ENCODE measurements at regions not wholly inside any gene's neighbourhood (a gene's known extent, or its start where the extent isn't known, plus 50 kb on each side); places are given as distances from the start of the nearest gene placed in this dataset.

- Histone ChIP-seq H3K36me3 (ENCODE audit: low read depth, low read length) (no peaks in the 10 kb centered on the region), H3F3A (ENCODE audit: low read length, unreplicated experiment) (no peaks in the 10 kb centered on the region), H3K4me3 (ENCODE audit: low read length) (no peak overlapping the region), H3K9ac (ENCODE audit: low read length) (no peak overlapping the region), H4K20me1 (ENCODE audit: low read length) (no peaks in the 10 kb centered on the region), H3K4me1 (ENCODE audit: insufficient read depth, low read length) (no peaks in the 10 kb centered on the region), H3K79me2 (ENCODE audit: low read length) (no peaks in the 10 kb centered on the region), H3K27ac (ENCODE audit: low read length) (no peak overlapping the region), H3K4me2 (ENCODE audit: low read length) (no peak overlapping the region), H2AFZ (ENCODE audit: low read length) (no peak overlapping the region), H3K27me3 (ENCODE audit: low read length) (peaks cover 43% of the 10 kb centered on the region), H3K9me3 (ENCODE audit: low read length) (no peaks in the 10 kb centered on the region), H3K9me2 (replicated peaks; ENCODE audit: low read length) (no peaks in the 10 kb centered on the region)
- no TSS peak for BruUV-seq (replicated peaks)
- TF ChIP-seq EZH2 (IDR thresholded peaks at IDR 0.05; ENCODE audit: low read length, unreplicated experiment) (no peak), EZH2phosphoT487 (IDR thresholded peaks at IDR 0.05; ENCODE audit: borderline replicate concordance, low read length) (no peak), CTCF (conservative IDR thresholded peaks at IDR 0.05; ENCODE audit: low read depth, low read length) (no peak)
- ChIA-PET POLR2A (ENCODE audit: unreplicated experiment) (no interaction called here), CTCF (no interaction called here)
- ATAC-seq, result no peak
- DNase-seq, result no peak
- intact Hi-C loops (cut with micrococcal nuclease), result no loop called here
Measured at GRCh38 chr15:98127586-98127985, 167.1 kb downstream of the ARRDC4 start.

DNA sequence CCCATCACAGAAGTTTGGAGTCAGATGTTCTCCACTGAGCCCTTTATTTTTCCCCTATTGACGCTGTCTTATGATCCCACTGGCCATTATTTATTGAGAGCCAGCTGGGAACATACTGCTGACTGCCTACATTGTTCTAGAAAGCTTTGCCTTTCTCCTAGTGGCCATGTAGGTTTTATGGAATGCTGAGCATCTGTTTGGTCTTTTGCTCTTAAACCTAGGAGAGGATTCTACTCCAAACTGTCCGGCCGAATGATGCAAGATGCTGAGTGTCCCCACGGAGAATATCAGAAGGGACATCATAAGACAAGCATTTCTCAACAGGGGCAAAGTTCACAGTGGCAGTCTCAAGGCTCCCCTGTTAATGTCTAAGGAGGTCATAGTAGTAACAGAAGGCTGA is 171.4 kb downstream of the ARRDC4 start:
- Histone ChIP-seq H3K36me3 (ENCODE audit: low read depth, low read length) (no peaks in the 10 kb centered on the region), H3K9me2 (replicated peaks; ENCODE audit: low read length) (no peaks in the 10 kb centered on the region), H4K20me1 (ENCODE audit: low read length) (no peaks in the 10 kb centered on the region), H3K4me3 (ENCODE audit: low read length) (no peak overlapping the region), H3K9ac (ENCODE audit: low read length) (no peak overlapping the region), H3K4me2 (ENCODE audit: low read length) (no peak overlapping the region), H3K9me3 (ENCODE audit: low read length) (no peaks in the 10 kb centered on the region), H3K4me1 (ENCODE audit: insufficient read depth, low read length) (no peaks in the 10 kb centered on the region), H2AFZ (ENCODE audit: low read length) (no peak overlapping the region), H3F3A (ENCODE audit: low read length, unreplicated experiment) (no peaks in the 10 kb centered on the region), H3K27ac (ENCODE audit: low read length) (no peak overlapping the region), H3K27me3 (ENCODE audit: low read length) (peaks cover 35% of the 10 kb centered on the region), H3K79me2 (ENCODE audit: low read length) (no peaks in the 10 kb centered on the region)
- no peak for ATAC-seq
- no TSS peak for BruUV-seq (replicated peaks)
- intact Hi-C loops (cut with micrococcal nuclease), result no loop called here
- TF ChIP-seq CTCF (conservative IDR thresholded peaks at IDR 0.05; ENCODE audit: low read depth, low read length) (no peak), EZH2 (IDR thresholded peaks at IDR 0.05; ENCODE audit: low read length, unreplicated experiment) (no peak), EZH2phosphoT487 (IDR thresholded peaks at IDR 0.05; ENCODE audit: borderline replicate concordance, low read length) (no peak)
- ChIA-PET CTCF (no interaction called here), POLR2A (ENCODE audit: unreplicated experiment) (no interaction called here)
- no peak for DNase-seq

DNA sequence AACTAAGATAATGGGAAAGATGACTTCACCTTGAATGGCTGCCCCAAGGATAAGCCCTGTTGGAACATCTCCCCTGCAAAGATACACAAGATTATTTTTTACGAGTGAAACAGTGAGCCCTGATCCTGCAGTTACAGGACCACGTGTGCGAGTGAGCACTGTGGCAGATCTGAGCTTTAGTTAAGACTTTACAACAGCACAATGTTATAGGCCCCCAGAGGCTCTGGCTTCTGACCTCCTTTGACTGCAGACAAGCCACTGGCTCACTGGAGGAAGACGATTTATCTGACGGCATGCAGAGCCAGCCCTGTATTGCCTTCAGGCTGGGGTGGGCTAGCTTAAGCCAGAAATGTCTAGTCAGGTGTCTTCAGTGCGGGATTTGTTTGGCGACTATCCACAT is 174.4 kb downstream of the ARRDC4 start:
- BruUV-seq (replicated peaks), result no TSS peak
- ChIA-PET POLR2A (ENCODE audit: unreplicated experiment) (no interaction called here), CTCF (no interaction called here)
- Histone ChIP-seq H3K36me3 (ENCODE audit: low read depth, low read length) (no peaks in the 10 kb centered on the region), H3K79me2 (ENCODE audit: low read length) (no peaks in the 10 kb centered on the region), H4K20me1 (ENCODE audit: low read length) (no peaks in the 10 kb centered on the region), H3K27me3 (ENCODE audit: low read length) (peaks cover 27% of the 10 kb centered on the region), H3K9ac (ENCODE audit: low read length) (no peak overlapping the region), H3K4me3 (ENCODE audit: low read length) (no peak overlapping the region), H2AFZ (ENCODE audit: low read length) (no peak overlapping the region), H3K27ac (ENCODE audit: low read length) (no peak overlapping the region), H3F3A (ENCODE audit: low read length, unreplicated experiment) (no peaks in the 10 kb centered on the region), H3K9me3 (ENCODE audit: low read length) (no peaks in the 10 kb centered on the region), H3K9me2 (replicated peaks; ENCODE audit: low read length) (no peaks in the 10 kb centered on the region), H3K4me2 (ENCODE audit: low read length) (no peak overlapping the region), H3K4me1 (ENCODE audit: insufficient read depth, low read length) (no peaks in the 10 kb centered on the region)
- TF ChIP-seq EZH2 (IDR thresholded peaks at IDR 0.05; ENCODE audit: low read length, unreplicated experiment) (no peak), EZH2phosphoT487 (IDR thresholded peaks at IDR 0.05; ENCODE audit: borderline replicate concordance, low read length) (no peak), CTCF (conservative IDR thresholded peaks at IDR 0.05; ENCODE audit: low read depth, low read length) (no peak)
- no peak for DNase-seq
- intact Hi-C loops (cut with micrococcal nuclease), result no loop called here
- no peak for ATAC-seq
